Dedifferentiated amniotic fluid mesenchymal stem cell (primary cell): ENCODE measurements at regions not wholly inside any gene's neighbourhood (a gene's known extent, or its start where the extent isn't known, plus 50 kb on each side); places are given as distances from the start of the nearest gene placed in this dataset.

Experiments used
- DNase-seq: peaks from one replicate; pipeline ENCODE4 v3.0.0-alpha.2; 2016; ENCODE audit errors: extremely low spot score

DNA sequence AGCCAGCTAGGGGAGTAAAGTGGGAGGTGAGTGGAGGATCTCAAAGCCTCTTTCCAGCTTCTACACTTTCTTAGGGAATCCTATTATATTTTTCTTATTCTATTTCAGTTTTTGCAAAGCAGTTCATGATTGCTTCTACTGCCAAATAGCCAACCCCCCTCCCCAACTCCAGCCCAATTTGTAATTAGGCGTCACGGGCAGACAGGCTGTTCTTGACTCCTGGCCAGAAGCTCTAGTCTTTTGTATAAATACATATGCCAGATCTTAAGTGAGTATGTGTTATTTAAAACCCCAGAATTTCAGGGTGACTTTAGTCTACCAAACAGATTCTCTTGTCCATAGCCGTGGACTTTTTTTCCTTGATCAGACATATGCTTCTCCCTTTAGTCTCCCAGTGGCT lies 255.2 kb downstream of the BUB3 start:
- no peak for DNase-seq

GRCh38 chr10:123409884-123410283 lies 255.7 kb downstream of the BUB3 start:
- no peak for DNase-seq

DNA sequence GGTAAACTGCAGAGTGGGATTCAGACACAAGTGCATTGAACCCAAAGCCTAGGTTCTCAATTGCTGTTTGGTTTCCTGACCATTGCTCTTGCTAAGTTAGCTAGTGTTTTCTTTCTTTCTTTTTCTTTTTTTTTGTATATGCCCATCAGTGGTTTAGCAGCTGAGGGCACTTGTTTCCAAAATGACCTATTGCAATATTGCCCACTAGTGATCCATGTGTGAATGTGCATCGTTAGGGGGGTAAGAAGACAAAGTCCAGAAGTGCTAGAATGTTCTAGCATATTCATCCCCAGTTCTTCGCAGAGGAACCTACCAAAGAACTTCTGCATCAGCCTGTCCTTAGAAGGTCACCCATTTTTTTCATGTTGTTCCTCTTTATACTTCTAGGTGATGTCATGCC lies 252.8 kb upstream of the GPR26 start:
- DNase-seq, result no peak

DNA sequence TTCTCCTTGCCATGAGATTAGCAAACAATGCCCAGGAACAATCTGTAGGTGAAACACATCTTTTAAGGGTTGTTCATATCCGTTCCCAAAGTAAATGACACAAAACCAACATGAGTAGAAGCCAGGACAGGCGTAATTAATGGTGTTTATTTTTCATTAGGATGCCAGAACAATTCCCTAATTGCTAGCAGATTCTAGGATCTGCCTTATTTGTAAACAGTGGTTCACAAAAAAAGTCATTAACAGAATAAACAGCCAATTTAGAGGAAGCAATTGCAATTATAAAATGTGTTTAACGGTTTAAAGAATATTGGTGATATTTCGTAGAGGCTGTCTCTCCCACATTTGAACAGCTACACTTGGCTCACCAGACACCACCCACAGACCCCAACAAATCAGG lies 250.6 kb upstream of the GPR26 start:
- no peak for DNase-seq

GRCh38 chr10:123417414-123417813 lies 248.7 kb upstream of the GPR26 start:
- no peak for DNase-seq

DNA sequence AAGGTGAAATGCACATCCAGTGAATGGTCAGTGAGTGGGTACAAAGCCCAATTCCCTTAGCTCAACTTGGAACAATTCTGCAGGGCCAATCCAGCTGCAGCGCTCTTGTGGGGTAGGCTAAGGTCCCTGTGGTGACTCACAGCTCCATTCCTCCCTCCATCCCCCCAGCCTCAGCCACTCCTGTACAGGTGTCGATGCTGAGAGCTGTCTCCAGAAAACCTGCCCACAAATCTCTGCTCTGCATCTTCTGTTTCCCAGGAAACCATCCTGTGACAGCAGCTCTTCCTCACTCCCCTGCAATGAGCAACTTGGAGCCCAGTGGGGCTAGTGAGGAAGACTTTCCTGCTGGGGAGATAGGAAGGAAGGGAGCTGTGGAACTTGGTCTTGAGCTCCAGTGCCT lies 244.7 kb upstream of the GPR26 start:
- no peak for DNase-seq

DNA sequence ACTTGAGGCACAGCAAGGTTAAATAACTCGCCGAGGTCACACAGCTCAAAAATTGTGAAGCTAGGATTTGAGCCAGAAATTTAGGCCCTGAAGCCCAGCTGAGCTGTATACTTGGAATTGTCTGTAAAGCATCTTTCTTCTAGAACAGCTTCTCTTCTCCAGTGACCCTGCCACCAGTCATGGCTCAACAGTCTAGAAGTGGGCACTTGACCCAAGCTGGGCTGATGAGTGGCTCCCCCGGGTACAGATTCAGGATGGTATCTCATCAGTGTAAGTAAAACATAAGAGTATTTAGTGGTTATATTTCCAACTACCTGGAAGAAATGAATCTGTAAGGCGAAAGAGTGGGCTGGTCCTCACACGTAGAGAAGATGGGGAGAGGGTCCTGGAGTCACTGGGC lies 243.9 kb upstream of the GPR26 start:
- DNase-seq, result no peak

- DNase-seq, result no peak
Measured at GRCh38 chr10:123424537-123424936, 241.6 kb upstream of the GPR26 start.

GRCh38 chr10:123425680-123426079 lies 240.5 kb upstream of the GPR26 start:
- no peak for DNase-seq

- no peak for DNase-seq
Measured at GRCh38 chr10:123427165-123427786, 238.9 kb upstream of the GPR26 start.

GRCh38 chr10:123428391-123428790 lies 237.8 kb upstream of the GPR26 start:
- DNase-seq, result no peak

DNA sequence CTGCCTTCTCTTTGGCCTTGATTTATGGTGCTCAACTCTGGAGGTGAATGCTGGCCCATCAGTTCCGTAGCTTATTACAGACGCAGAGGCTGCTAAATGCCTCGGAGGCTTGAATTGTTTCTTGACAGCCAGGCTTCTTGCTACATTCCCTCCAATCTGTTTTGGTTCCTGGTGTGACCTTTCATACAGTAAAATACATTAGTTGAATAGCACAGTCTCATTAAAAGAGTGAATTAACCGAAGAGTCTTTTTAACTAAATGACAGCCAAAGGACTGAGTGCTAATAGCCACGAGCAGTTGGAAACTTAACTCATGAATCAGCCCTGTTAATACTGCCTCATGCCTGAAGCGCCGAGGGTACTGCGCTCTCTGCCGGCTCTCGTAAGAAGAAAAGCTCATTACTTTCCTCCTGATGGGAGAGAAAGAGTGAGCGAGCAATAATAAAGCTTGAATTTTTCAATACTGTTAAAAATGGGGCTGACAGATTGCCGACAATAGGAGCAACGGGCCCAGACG lies 236.4 kb upstream of the GPR26 start:
- no peak for DNase-seq

DNA sequence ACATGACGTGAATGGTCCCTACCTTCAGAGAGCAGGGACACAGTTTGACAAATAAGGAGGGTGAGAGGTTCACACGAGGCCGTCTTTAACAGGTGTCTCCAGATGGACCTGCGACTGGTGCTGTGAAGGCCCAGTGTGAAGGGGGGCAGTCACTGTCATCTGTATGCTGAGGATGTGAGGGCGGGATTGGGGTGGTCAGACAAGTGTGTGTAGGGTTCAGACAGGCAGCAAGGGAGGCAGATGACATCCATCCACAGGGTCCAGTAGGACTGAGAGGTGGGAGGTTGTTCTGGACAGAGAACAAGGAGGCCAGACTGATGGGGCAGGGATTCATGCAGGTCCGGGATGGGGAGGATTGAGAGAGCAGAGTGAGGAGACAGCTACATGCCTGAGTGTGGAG lies 232.6 kb upstream of the GPR26 start:
- DNase-seq, result no peak

DNA sequence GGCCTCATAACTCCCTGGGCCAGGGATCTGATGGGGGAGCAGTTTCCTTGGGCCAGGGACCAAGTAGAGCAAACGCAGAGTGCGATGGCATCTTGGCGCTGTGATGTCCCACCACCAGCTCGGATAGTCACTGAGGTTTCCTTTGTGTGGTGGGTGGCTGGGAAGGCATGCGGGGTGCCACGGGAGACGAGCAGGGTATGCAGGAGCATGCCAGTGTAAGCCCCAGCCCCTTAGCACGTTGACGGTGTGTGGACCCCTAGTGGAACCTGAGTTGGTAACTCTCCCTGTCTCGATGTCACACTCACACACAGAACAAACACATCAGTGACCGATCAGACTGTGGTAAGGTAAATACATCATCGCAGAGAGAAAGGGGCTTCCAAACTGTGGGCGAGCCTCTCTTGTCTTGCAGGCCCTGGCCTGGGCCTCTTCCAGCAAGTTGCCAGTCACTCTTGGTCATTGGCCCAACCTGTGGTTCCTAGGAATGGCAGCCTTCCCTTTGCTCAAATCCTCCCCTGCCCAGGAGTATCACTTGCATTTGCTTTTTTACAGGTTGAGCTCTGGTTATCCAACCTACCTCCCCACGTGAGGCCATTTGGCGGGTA lies 231.6 kb upstream of the GPR26 start:
- DNase-seq, result no peak

DNA sequence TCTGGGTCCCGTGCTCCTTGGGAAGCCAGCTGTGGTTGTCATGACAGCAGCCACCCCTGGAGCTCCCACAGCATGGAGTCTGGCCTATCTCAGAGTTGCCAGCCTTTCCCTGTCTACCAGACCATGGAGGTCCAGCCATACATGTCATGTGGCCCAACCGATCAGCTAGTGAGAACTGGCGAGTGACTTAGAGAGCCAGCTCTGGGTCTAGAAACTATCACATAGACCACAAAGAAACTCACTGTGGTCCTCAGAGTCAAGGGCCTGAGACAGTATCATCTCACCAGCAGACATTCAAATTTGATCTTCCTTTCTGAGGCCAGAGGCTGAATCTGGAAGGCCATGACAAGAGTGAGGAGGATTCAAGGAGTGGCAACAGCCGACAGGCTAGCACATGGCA lies 223.3 kb upstream of the GPR26 start:
- DNase-seq, result no peak

GRCh38 chr10:123443924-123444323 lies 222.2 kb upstream of the GPR26 start:
- no peak for DNase-seq

GRCh38 chr10:123445261-123445775 lies 220.8 kb upstream of the GPR26 start:
- DNase-seq, result no peak

DNA sequence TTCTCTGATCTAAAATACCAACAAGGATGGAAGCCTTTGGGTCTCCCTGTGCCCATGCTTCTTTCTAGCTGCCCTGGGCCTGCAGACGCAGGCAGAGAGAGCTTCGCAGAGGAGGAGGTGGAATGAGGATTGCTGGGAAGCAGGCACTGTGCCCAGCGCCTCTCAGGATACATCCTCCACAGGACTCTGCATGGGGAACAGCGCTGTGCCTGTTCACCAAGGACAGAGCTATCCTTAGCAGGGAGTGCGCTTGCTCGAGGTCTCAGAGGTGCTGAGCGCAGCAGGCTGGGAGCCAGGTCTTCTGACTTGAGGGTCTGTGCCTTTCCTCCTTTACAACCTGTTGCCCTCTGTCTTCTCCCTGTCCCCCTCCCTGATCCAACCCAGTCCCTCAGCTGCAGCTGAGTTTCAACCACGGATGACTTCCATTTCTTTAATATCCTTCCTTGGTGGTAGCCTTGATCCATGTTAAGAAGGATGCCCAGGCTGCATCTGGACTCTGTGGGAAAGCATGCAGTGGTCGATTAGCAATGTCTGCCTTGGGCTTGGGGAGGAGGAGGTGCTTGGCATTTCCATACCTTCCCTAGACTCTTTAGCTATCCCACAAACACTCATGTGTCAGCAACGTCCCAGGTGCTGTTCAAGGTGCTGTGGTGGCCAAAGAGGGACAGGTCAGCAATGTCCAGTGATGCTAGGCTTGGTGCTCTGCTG lies 219.6 kb upstream of the GPR26 start:
- DNase-seq, result no peak

DNA sequence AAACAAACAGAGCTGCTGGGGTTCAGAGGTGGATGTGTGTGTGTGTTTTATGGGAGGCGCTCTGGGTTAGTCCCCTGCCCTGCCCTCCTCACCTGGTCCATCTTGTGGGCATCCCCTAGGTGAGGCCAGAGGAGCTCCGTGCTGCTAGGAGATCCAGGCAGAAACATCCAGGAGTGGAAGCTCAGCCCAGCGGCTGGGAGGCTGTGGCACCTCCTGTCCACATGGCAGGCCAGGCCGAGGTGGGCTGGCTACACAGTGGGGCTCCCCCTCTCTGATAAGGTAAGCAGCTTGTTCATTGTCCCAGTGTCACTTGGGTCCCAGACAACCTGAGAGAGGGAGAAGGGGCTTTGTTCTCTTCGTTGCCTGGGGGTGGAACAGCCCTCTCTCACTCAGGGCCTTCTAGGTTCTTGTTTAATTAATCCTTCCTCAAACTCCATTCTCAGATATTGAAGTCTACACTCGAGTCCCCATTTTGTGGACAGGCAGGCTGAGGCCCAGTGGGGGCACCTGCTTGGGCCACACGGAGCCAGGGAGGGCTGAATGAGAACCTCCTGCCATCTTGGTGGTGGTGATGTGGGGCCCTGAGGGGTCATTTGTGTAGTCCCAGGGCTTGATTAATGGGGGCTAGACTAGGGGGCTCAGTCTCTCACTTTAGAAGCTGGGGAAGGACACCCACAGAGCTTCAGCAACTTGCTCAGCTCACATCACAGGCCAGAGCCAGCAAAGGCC lies 216.8 kb upstream of the GPR26 start:
- no peak for DNase-seq

DNA sequence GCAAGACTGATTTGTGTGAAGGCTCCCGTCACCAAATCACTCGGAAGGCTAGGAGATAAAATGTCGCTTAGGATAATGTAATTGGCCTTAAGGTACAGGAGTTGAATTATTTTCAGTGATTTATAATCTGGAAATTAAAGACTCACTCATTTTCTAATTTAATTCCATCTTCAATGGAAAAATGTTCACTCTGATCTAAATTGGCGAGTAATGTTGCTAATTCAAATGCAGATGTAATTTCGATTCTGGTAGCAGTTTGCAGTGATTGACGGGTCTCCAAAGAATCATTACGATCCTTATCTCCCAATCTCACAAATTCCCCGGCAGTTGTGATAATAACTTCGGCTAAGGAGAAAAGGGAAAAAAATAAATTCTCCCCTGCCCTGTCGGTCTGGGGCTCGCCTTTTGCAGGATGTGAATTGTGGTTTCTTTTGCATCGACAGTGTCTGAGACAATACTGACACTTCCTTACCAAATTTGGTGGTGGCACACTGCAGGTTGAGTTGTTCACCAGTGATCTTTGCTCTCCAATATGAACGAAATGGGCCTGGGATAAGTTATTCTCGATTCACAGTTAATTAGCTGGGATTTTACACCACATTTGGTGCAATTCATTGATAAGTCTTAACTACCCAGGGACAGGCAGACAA lies 215.1 kb upstream of the GPR26 start:
- no peak for DNase-seq

GRCh38 chr10:123451618-123452245 lies 214.4 kb upstream of the GPR26 start:
- no peak for DNase-seq
